GM19397 (cell line): ENCODE measurements at regions not wholly inside any gene's neighbourhood (a gene's known extent, or its start where the extent isn't known, plus 50 kb on each side); places are given as distances from the start of the nearest gene placed in this dataset.

Experiments
- ATAC-seq: cut with Tn5 transposase; IDR thresholded peaks from one replicate; pipeline ENCODE4 v1.9.1; 2021; ENCODE audit warnings: mild to moderate bottlenecking, moderate library complexity; ENCODE audit not compliant: unreplicated experiment

- ATAC-seq = no peak
Observed at GRCh38 chr6:139436200-139436956, 61.9 kb upstream of the CITED2 start.

DNA sequence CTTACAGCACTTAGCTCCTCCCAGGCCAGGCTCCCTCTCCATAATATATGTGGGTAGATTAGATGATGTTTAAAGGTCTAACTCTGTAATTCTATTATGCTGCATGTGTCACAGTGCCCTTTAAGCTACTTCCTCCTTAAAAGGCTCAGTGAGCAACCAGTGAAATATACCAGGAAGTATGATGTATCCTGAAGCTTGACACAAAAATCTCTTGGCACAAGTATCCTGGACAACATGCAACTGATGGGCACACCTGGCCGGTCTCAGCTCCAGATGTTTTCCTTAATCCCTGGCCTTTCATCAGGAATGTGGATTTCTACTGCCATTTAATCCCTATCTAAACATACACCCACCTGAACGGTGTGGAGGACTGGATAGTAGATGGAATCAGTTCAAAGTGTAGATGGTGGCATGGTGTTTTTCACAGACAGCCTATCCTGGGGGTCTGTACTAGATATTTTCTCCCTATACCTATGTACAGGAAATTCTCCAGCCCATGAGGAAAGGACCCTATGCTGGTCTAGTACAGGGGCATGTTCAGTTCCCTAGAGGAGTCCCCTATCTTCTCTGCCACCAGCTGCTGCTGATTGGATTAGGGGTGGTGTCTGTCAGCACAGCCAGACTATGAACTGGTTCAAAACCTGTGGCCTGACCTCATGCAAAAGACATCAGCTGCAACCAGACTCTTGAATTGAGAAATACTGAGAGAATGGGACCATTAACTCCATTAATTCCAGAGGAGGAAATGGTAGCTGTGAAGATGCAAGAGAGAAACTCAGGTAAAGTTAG is 59.4 kb upstream of the CITED2 start:
- ATAC-seq = no peak

GRCh38 chr6:139431602-139431956 is 57.1 kb upstream of the CITED2 start:
- no peak for ATAC-seq

DNA sequence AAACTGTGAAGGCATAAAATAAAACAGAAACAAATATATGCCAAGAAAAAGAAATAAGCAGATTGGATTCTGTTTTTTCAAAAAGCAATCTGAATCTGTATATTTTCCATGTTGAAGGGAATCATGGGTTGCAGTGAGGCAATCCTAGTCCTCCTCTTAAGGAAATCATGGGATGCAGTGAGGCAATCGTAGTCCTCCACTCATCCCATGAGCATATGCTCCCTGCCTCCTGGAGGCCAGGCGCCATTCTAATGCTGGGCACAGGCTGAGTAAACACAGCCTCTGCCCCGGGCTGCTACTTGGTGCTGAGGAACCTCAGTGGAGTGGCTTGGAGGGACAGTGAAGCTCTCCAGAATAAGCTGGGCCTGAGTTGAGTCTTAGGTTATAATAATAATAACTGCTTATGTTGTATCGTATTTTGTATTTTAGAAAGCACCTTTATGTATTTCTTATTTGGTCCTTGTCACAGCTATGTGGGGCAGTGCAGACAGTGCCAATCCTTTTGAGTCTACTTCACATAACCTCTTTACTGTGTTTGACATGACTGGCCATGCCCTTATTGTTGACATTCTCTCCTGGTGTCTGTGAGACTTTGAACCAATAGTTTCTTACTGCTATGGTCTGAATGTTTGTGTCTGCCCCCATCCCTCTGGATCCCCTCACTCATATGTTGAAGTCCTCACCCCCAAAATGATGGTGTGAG is 56.6 kb upstream of the CITED2 start:
- no peak for ATAC-seq

DNA sequence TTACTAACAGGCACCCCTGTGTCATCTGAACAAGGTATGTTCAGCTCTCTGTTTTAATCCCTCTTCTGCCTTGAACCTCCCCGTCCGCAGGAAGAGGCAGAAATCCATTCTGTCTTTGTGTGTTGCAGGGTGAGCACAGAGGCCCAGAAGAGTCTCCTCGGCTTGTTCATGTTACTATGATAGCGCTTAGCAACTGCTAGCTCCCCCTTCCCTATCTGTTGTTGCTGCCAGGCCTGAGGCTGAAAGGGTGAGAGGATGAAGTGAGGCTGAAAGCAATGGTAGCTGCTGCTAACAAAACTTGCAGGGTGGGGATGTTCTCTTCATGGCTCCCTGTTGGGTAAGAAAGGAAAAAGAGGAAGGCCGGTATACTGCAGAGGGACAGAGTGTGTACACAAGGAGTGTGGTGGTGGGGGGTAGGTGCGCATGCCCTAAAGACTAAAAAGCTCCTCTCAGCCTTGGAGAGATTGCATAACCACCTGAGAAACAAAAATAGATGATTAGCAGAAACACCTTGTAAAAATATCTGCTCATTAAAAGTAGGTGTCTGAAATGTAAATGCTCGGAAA is 55.2 kb upstream of the CITED2 start:
- no peak for ATAC-seq

DNA sequence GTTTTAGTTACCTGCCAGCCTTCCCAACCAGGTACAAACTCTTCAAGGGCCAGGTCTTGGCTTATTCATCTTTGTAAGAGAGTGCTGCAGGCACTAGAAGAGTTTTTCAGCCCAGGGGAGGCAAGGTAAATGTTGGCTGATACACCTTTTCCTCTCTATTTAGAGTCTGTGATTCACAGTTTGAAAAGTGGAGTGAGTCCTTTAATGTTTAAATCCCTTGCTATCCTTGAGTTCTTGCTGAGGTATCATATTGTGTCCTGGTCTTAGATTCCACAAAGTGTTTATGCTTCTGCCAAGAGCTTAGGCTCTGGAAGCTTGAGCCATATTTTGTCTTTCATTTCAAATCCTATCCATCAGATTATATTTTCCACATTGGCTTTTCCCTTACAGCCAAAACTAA is 52.8 kb upstream of the CITED2 start:
- ATAC-seq = no peak

GRCh38 chr6:139426795-139427194 is 52.3 kb upstream of the CITED2 start:
- ATAC-seq = no peak

- ATAC-seq = no peak
Observed at GRCh38 chr6:139425780-139426179, 51.3 kb upstream of the CITED2 start.

GRCh38 chr6:139423971-139424667 is 49.7 kb upstream of the CITED2 start:
- no peak for ATAC-seq
